ENCODE measurements at regions not wholly inside any gene's neighbourhood (a gene's known extent, or its start where the extent isn't known, plus 50 kb on each side); places are given as distances from the start of the nearest gene placed in this dataset.

- no peak for DNase-seq
These were observed 560.2 kb downstream of the TCERG1L start for GRCh38 chr10:130751106-130751840.

GRCh38 chr10:130751851-130752250 lies 559.7 kb downstream of the TCERG1L start:
- DNase-seq = no peak

GRCh38 chr10:130756651-130757050 lies 554.9 kb downstream of the TCERG1L start:
- no peak for DNase-seq

- DNase-seq = no peak
These were observed 554.2 kb downstream of the TCERG1L start for GRCh38 chr10:130757271-130757670.

- no peak for DNase-seq
These were observed 553.6 kb downstream of the TCERG1L start for GRCh38 chr10:130757821-130758489.

GRCh38 chr10:130758529-130758928 lies 553.0 kb downstream of the TCERG1L start:
- no peak for DNase-seq

GRCh38 chr10:130761032-130761575 lies 550.4 kb downstream of the TCERG1L start:
- DNase-seq = no peak

GRCh38 chr10:130761788-130762301 lies 549.7 kb downstream of the TCERG1L start:
- no peak for DNase-seq

GRCh38 chr10:130762491-130762890 lies 549.0 kb downstream of the TCERG1L start:
- no peak for DNase-seq

GRCh38 chr10:130763071-130763470 lies 548.5 kb downstream of the TCERG1L start:
- no peak for DNase-seq

GRCh38 chr10:130763491-130763890 lies 548.0 kb downstream of the TCERG1L start:
- DNase-seq = no peak

- no peak for DNase-seq
These were observed 546.9 kb downstream of the TCERG1L start for GRCh38 chr10:130764651-130765050.

- no peak for DNase-seq
These were observed 545.5 kb downstream of the TCERG1L start for GRCh38 chr10:130766071-130766470.

- DNase-seq = no peak
These were observed 544.3 kb downstream of the TCERG1L start for GRCh38 chr10:130767116-130767730.

GRCh38 chr10:130769146-130770017 lies 542.1 kb downstream of the TCERG1L start:
- DNase-seq = no peak

GRCh38 chr10:130770018-130770630 lies 541.4 kb downstream of the TCERG1L start:
- no peak for DNase-seq

- no peak for DNase-seq
These were observed 540.0 kb downstream of the TCERG1L start for GRCh38 chr10:130771491-130771946.

- DNase-seq = no peak
These were observed 539.5 kb downstream of the TCERG1L start for GRCh38 chr10:130772056-130772455.

- no peak for DNase-seq
These were observed 538.8 kb downstream of the TCERG1L start for GRCh38 chr10:130772676-130773075.

- DNase-seq = no peak
These were observed 537.6 kb downstream of the TCERG1L start for GRCh38 chr10:130773941-130774340.

GRCh38 chr10:130774871-130775270 lies 536.6 kb downstream of the TCERG1L start:
- no peak for DNase-seq

- DNase-seq = no peak
These were observed 536.2 kb downstream of the TCERG1L start for GRCh38 chr10:130775311-130775710.

Data from stimulated activated CD4-positive, alpha-beta T cell treated with anti-CD3 and anti-CD28 coated beads, Interleukin-2, amount 100 ng/mL, for 24 hours (primary cell).